SK-N-SH (cell line): ENCODE measurements at regions not wholly inside any gene's neighbourhood (a gene's known extent, or its start where the extent isn't known, plus 50 kb on each side); places are given as distances from the start of the nearest gene placed in this dataset.

Experiments used
- CTCF ChIA-PET: fragments of 300-600, 350-600 bp; formaldehyde crosslinking; extraction: SDS; loops from one replicate; lab custom pipeline; 2021; lab: Yijun Ruan, JAX
- POLR2A ChIA-PET: fragments of 350-600 bp; sonication (Branson Sonifier 250); formaldehyde crosslinking; extraction: SDS; loops from one replicate; lab custom pipeline; 2020; ENCODE audit warnings: antibody characterized with exemption, inconsistent platforms; lab: Yijun Ruan, JAX
- DNase-seq: peaks from one replicate; pipeline ENCODE4 v3.0.0; 2012
- H2AFZ ChIP-seq: fragments of 200-600 bp; sonication (generic); 2 replicates; pipeline ENCODE4 v1.8.1; 2016; ENCODE audit warnings: antibody characterized with exemption, mild to moderate bottlenecking, low read depth
- H3F3A ChIP-seq: fragments of 200-600 bp; sonication (generic); replicated peaks from 2 replicates; pipeline ENCODE3; 2016; ENCODE audit warnings: antibody characterized with exemption, mild to moderate bottlenecking; ENCODE audit not compliant: insufficient read depth
- H3K27ac ChIP-seq, 2 experiments: fragments of 200-500 bp in 1 of 2; fragments of 200-600 bp in 1 of 2; sonication (Bioruptor generic) in 1 of 2; sonication (generic), shearing (Covaris generic) in 1 of 2; 2 replicates each; pipeline versions ENCODE4 v1.5.1 to v1.6.1; 2014 to 2016; ENCODE audit warnings: low read depth in 2 of 2, inconsistent platforms in 1 of 2, low read length in 1 of 2, mild to moderate bottlenecking in 1 of 2, mixed read lengths in 1 of 2
- H3K27me3 ChIP-seq: fragments of 200-600 bp; sonication (generic), shearing (Covaris generic); 2 replicates; pipeline ENCODE4 v1.6.1; 2016; ENCODE audit warnings: mixed run types; ENCODE audit not compliant: insufficient read depth
- H3K36me3 ChIP-seq, 2 experiments: fragments of 200-500 bp in 1 of 2; fragments of 200-600 bp in 1 of 2; sonication (Bioruptor generic) in 1 of 2; sonication (generic) in 1 of 2; replicated peaks in 1 of 2; 2 replicates each; pipeline versions ENCODE3 to v1.5.1; 2014 to 2016; ENCODE audit warnings: low read length in 1 of 2, mild to moderate bottlenecking in 1 of 2; ENCODE audit not compliant: insufficient read depth in 2 of 2, control insufficient read depth in 1 of 2
- H3K4me1 ChIP-seq, 2 experiments: fragments of 200-500 bp in 1 of 2; fragments of 200-600 bp in 1 of 2; sonication (Bioruptor generic) in 1 of 2; sonication (generic), shearing (Covaris generic) in 1 of 2; 2 replicates each; pipeline versions ENCODE4 v1.5.1 to v1.6.1; 2014 to 2016; ENCODE audit warnings: low read depth in 1 of 2, low read length in 1 of 2, mixed run types in 1 of 2; ENCODE audit not compliant: insufficient read depth in 2 of 2, control insufficient read depth in 1 of 2
- H3K4me2 ChIP-seq: fragments of 200-600 bp; sonication (generic), shearing (Covaris generic); 2 replicates; pipeline ENCODE4 v1.6.1; 2017; ENCODE audit warnings: mixed run types
- H3K4me3 ChIP-seq, 2 experiments: fragments of 200-500 bp in 1 of 2; fragments of 200-600 bp in 1 of 2; sonication (Bioruptor generic) in 1 of 2; sonication (generic), shearing (Covaris generic) in 1 of 2; 2 replicates each; pipeline versions ENCODE4 v1.5.1 to v1.8.1; 2014 to 2016; ENCODE audit warnings: low read depth in 2 of 2, inconsistent platforms in 1 of 2, low read length in 1 of 2, mild to moderate bottlenecking in 1 of 2, mixed read lengths in 1 of 2, moderate library complexity in 1 of 2
- H3K79me2 ChIP-seq: fragments of 200-600 bp; sonication (generic); 2 replicates; pipeline ENCODE4 v1.8.1; 2017; ENCODE audit warnings: mild to moderate bottlenecking; ENCODE audit not compliant: insufficient read depth
- H3K9ac ChIP-seq: fragments of 200-600 bp; sonication (generic); 2 replicates; pipeline ENCODE4 v1.6.1; 2017; ENCODE audit warnings: mixed run types
- H3K9me2 ChIP-seq: fragments of 200-600 bp; sonication (generic); 2 replicates; pipeline ENCODE4 v1.6.1; 2017; ENCODE audit warnings: mixed run types
- H3K9me3 ChIP-seq: fragments of 200-600 bp; sonication (generic); 2 replicates; pipeline ENCODE4 v1.6.1; 2017; ENCODE audit warnings: mixed run types, mild to moderate bottlenecking, moderate library complexity
- H4K20me1 ChIP-seq: fragments of 200-600 bp; sonication (generic); 2 replicates; pipeline ENCODE4 v1.6.1; 2017; ENCODE audit warnings: mild to moderate bottlenecking, mixed run types; ENCODE audit not compliant: insufficient read depth
- CHD2 ChIP-seq: fragments of 150-350 bp; IDR thresholded peaks from 2 replicates; pipeline ENCODE4 v1.6.1; 2018; ENCODE audit warnings: low read length; ENCODE audit not compliant: partially characterized antibody
- GATA2 ChIP-seq: sonication (generic); formaldehyde crosslinking; IDR thresholded peaks from 2 replicates; pipeline ENCODE4 v1.5.0; 2020; ENCODE audit warnings: mild to moderate bottlenecking, missing genetic modification reagents
- JUND ChIP-seq: IDR thresholded peaks from 2 replicates; pipeline ENCODE4 v1.4.0; 2012
- MXI1 ChIP-seq: IDR thresholded peaks from 2 replicates; pipeline ENCODE4 v1.6.1; 2012; ENCODE audit warnings: mild to moderate bottlenecking, low read depth, low read length, improper control_type of control experiment
- NFIC ChIP-seq: IDR thresholded peaks from 2 replicates; pipeline ENCODE4 v1.4.0; 2012; ENCODE audit warnings: borderline replicate concordance
- POLR2AphosphoS5 ChIP-seq: IDR thresholded peaks from 2 replicates; pipeline ENCODE4 v1.6.1; 2012; ENCODE audit warnings: low read depth, low read length
- RCOR1 ChIP-seq: fragments of 150-350 bp; IDR thresholded peaks from 2 replicates; pipeline ENCODE4 v1.6.1; 2017; ENCODE audit warnings: antibody characterized with exemption, low read length
- RFX5 ChIP-seq: IDR thresholded peaks from 2 replicates; pipeline ENCODE4 v1.6.1; 2012; ENCODE audit warnings: mild to moderate bottlenecking, improper control_type of control experiment, low read length
- SMC3 ChIP-seq: IDR thresholded peaks from 2 replicates; pipeline ENCODE4 v1.6.1; 2012; ENCODE audit warnings: low read depth, low read length, improper control_type of control experiment
- YY1 ChIP-seq: IDR thresholded peaks from 2 replicates; pipeline ENCODE4 v1.4.0; 2012; ENCODE audit warnings: low read depth, mild to moderate bottlenecking
- WGBS: methylation state at CpG from one replicate; pipeline ENCODE4 v1.1.6; 2017; ENCODE audit warnings: low lambda C conversion rate; 5-methylcytosine and 5-hydroxymethylcytosine counted together
- TF ChIP-seq, protein P1 (sequence below): IDR thresholded peaks from 2 replicates; pipeline ENCODE4 v1.4.0; 2012; ENCODE audit warnings: low read depth, borderline replicate concordance
- TF ChIP-seq, protein P2 (sequence below): fragments of 150-350 bp; IDR thresholded peaks from 2 replicates; pipeline ENCODE4 v1.6.1; 2017; ENCODE audit warnings: antibody characterized with exemption, low read length, low read depth, borderline replicate concordance
- TF ChIP-seq, protein P3 (sequence below): IDR thresholded peaks from 2 replicates; pipeline ENCODE4 v1.6.1; 2012; ENCODE audit warnings: mild to moderate bottlenecking, low read depth, low read length, moderate library complexity

DNA sequence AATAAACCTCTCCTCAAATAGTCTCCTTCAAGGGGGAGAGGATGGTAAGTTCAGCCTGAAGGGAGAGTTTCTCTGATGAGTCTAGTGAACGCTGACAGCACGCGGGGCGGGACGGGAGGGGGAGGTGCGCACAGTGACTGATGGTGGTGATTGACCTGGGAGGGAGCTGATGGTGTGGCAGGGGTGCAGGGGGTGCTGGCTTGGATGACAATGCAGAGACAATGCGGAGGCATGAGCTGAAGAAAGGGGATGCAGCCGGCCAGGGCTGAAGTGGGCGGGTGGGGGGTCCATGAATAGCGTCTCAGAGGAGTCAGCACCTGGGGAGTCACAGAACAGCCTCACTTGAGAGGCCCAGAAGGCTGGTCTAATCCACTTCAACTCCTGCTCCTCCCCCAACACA, 142.5 kb upstream of the PJA1 start (continued):
- TF ChIP-seq, protein P1, sequence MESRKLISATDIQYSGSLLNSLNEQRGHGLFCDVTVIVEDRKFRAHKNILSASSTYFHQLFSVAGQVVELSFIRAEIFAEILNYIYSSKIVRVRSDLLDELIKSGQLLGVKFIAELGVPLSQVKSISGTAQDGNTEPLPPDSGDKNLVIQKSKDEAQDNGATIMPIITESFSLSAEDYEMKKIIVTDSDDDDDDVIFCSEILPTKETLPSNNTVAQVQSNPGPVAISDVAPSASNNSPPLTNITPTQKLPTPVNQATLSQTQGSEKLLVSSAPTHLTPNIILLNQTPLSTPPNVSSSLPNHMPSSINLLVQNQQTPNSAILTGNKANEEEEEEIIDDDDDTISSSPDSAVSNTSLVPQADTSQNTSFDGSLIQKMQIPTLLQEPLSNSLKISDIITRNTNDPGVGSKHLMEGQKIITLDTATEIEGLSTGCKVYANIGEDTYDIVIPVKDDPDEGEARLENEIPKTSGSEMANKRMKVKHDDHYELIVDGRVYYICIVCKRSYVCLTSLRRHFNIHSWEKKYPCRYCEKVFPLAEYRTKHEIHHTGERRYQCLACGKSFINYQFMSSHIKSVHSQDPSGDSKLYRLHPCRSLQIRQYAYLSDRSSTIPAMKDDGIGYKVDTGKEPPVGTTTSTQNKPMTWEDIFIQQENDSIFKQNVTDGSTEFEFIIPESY: no peak
- no peak for TF ChIP-seq JUND
- TF ChIP-seq RCOR1: no peak

DNA sequence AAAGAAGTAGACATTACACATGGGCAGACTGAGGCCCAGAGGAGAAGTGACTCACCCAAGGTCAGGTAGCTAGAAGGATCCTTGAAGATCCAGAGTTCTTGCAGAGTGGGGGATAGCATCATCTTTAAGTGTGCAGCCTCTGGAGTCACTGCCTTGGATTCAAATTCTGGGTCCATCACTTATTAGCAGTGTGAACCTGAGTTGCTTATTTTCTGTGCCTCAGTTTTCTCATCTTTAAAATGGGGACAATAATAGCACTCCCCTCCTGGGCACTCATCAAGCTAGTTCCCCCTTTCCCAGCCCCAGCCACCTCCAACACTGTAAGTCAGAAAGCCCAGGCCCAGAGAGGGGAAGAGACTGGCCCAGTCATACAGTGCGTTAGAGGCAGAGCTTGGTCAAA, 141.8 kb upstream of the PJA1 start:
- Histone ChIP-seq H3K4me3 (no peak overlapping the region), H3K27ac (no peak overlapping the region), H4K20me1 (0 out of 2 replicates have a peak, but pooled peaks cover 5% of the 10 kb centered on the region), H3F3A (no peaks in the 10 kb centered on the region), H3K4me2 (no peak overlapping the region), H3K36me3 (no peaks in the 10 kb centered on the region), H3K4me1 (no peaks in the 10 kb centered on the region), H3K9me2 (no peaks in the 10 kb centered on the region), H3K9me3 (no peaks in the 10 kb centered on the region), H3K9ac (no peak overlapping the region), H3K79me2 (no peaks in the 10 kb centered on the region), H3K27me3 (peaks cover 37% of the 10 kb centered on the region), H2AFZ (no peak overlapping the region)
- TF ChIP-seq NFIC (no peak), GATA2 (CRISPR knock-in tag) (no peak), MXI1 (no peak), YY1 (no peak), RCOR1 (no peak), JUND (no peak), RFX5 (no peak), POLR2AphosphoS5 (no peak)
- TF ChIP-seq, protein P2, sequence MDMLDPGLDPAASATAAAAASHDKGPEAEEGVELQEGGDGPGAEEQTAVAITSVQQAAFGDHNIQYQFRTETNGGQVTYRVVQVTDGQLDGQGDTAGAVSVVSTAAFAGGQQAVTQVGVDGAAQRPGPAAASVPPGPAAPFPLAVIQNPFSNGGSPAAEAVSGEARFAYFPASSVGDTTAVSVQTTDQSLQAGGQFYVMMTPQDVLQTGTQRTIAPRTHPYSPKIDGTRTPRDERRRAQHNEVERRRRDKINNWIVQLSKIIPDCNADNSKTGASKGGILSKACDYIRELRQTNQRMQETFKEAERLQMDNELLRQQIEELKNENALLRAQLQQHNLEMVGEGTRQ: no peak
- TF ChIP-seq, protein P1: no peak
- CTCF ChIA-PET: interaction anchor here (1.2 kb wide), 1 partner anchor 15 kb away, joined by 3 read pairs; no protein-coding TSS in a partner anchor
- no peak for DNase-seq
- WGBS: 30% methylated on average over 1 of the region's 1 CpG
- POLR2A ChIA-PET: no interaction called here

DNA sequence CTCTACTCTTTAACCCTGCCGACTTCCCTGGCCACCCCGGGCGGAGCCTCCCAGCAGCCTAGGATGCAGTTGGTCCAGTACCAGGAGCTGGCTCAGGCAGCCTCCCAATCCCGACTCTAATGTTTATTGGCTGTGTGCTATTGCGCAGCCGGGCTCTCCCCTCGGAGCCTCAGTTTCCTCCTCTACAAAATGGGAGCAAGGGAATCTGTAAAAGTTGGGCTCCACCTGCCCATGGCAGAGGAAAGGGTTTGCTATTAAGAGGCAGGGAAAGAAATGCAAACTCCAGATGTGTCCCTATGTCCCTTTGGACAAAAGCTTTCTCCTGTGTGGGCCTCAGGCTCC, 140.8 kb upstream of the PJA1 start:
- H3F3A ChIP-seq: no peaks in the 10 kb centered on the region
- H2AFZ ChIP-seq: no peak overlapping the region
- H3K4me3 ChIP-seq: no peak overlapping the region
- H3K9me3 ChIP-seq: no peaks in the 10 kb centered on the region
- H3K27ac ChIP-seq: no peak overlapping the region
- CTCF ChIA-PET: no interaction called here
- H4K20me1 ChIP-seq: 0 out of 2 replicates have a peak, but pooled peaks cover 5% of the 10 kb centered on the region
- H3K4me1 ChIP-seq: no peaks in the 10 kb centered on the region
- WGBS: 46% methylated on average over 7 of the region's 7 CpGs
- peaks cover 37% of the 10 kb centered on the region for H3K27me3 ChIP-seq
- no peaks in the 10 kb centered on the region for H3K79me2 ChIP-seq
- no peaks in the 10 kb centered on the region for H3K36me3 ChIP-seq
- H3K9me2 ChIP-seq: no peaks in the 10 kb centered on the region
- no peak overlapping the region for H3K9ac ChIP-seq
- POLR2A ChIA-PET: no interaction called here
- no peak overlapping the region for H3K4me2 ChIP-seq
- no peak for DNase-seq
- no peak for TF ChIP-seq RFX5
- TF ChIP-seq MXI1: no peak
- TF ChIP-seq GATA2 (CRISPR knock-in tag): no peak
- TF ChIP-seq, protein P2: no peak
- no peak for TF ChIP-seq CHD2
- TF ChIP-seq SMC3: no peak
- TF ChIP-seq, protein P3, sequence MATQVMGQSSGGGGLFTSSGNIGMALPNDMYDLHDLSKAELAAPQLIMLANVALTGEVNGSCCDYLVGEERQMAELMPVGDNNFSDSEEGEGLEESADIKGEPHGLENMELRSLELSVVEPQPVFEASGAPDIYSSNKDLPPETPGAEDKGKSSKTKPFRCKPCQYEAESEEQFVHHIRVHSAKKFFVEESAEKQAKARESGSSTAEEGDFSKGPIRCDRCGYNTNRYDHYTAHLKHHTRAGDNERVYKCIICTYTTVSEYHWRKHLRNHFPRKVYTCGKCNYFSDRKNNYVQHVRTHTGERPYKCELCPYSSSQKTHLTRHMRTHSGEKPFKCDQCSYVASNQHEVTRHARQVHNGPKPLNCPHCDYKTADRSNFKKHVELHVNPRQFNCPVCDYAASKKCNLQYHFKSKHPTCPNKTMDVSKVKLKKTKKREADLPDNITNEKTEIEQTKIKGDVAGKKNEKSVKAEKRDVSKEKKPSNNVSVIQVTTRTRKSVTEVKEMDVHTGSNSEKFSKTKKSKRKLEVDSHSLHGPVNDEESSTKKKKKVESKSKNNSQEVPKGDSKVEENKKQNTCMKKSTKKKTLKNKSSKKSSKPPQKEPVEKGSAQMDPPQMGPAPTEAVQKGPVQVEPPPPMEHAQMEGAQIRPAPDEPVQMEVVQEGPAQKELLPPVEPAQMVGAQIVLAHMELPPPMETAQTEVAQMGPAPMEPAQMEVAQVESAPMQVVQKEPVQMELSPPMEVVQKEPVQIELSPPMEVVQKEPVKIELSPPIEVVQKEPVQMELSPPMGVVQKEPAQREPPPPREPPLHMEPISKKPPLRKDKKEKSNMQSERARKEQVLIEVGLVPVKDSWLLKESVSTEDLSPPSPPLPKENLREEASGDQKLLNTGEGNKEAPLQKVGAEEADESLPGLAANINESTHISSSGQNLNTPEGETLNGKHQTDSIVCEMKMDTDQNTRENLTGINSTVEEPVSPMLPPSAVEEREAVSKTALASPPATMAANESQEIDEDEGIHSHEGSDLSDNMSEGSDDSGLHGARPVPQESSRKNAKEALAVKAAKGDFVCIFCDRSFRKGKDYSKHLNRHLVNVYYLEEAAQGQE: no peak
- no peak for TF ChIP-seq POLR2AphosphoS5
- no peak for TF ChIP-seq RCOR1
